Adrenal gland (tissue), 9 donors: ENCODE measurements at regions not wholly inside any gene's neighbourhood (a gene's known extent, or its start where the extent isn't known, plus 50 kb on each side); places are given as distances from the start of the nearest gene placed in this dataset.
"Not testable (repeated sequence)": the region's sequence is repeated elsewhere in the genome, so short reads cannot be mapped to it uniquely, and the experiment has no call there.

Experiments used
- DNase-seq, 7 donors: peaks; one replicate each; pipeline ENCODE4 v3.0.0-alpha.2; 2019 to 2020
- H3K27ac ChIP-seq, 5 donors: fragments of 200-600 bp; sonication (generic) in 4 of 5; 1 replicate in 3 of 5; 2 replicates in 2 of 5; pipeline versions ENCODE4 v1.5.1 to v1.8.0; 2016 to 2020; ENCODE audit warnings: mild to moderate bottlenecking in 1 of 5
- H3K27me3 ChIP-seq: fragments of 200-600 bp; 2 replicates; pipeline ENCODE4 v1.8.0; 2021
- H3K36me3 ChIP-seq, 2 donors: fragments of 200-600 bp; replicated peaks in 1 of 2; 1 replicate in 1 of 2; 2 replicates in 1 of 2; pipeline versions ENCODE4 v1.5.1 to v1.8.0; 2018 to 2022
- H3K4me1 ChIP-seq, 2 donors: fragments of 200-600 bp; replicated peaks in 1 of 2; 1 replicate in 1 of 2; 2 replicates in 1 of 2; pipeline versions ENCODE4 v1.5.1 to v1.8.0; 2018 to 2021
- H3K4me3 ChIP-seq, 4 donors: fragments of 200-600 bp; sonication (generic) in 3 of 4; one replicate each; pipeline ENCODE4 v1.5.1; 2016 to 2018
- H3K9me3 ChIP-seq, 3 donors: fragments of 200-600 bp; sonication (generic) in 1 of 3; replicated peaks in 1 of 3; 1 replicate in 2 of 3; 2 replicates in 1 of 3; pipeline versions ENCODE4 v1.5.1 to v1.8.0; 2016 to 2021
- POLR2A ChIP-seq, 2 donors: fragments of 450-650 bp; IDR thresholded peaks; one replicate each; pipeline ENCODE4 v1.6.1; 2017; ENCODE audit warnings: antibody characterized with exemption in 2 of 2, mild to moderate bottlenecking in 2 of 2, moderate library complexity in 1 of 2
- WGBS, 4 donors: extraction: QIAGEN DNeasy Blood & Tissue Kit in 2 of 4; methylation state at CpG; one replicate each; pipeline versions ENCODE4 v1.1.5 to v1.1.7; 2013 to 2017; 5-methylcytosine and 5-hydroxymethylcytosine counted together
- intact Hi-C, 2 donors: fragments of 100-400 bp; cut with DNase I; formaldehyde crosslinking; loops; one replicate each; pipeline versions ENCODE4 v1.14.1 to v1.15.0; 2022 to 2023
- TF ChIP-seq, protein P1 (sequence below), 6 experiments: fragments of 450-650 bp in 4 of 6; fragments of 200-600 bp in 2 of 6; sonication (generic) in 1 of 6; IDR thresholded peaks; 1 replicate in 5 of 6; 2 replicates in 1 of 6; pipeline versions ENCODE4 v1.5.1 to v1.8.0; 2016 to 2021; ENCODE audit warnings: antibody characterized with exemption in 6 of 6, mild to moderate bottlenecking in 2 of 6, moderate library complexity in 1 of 6
- donor health status: healthy with polysubstance abuse.
- donor health status: Bipolar disorder and iron deficiency.
- donor health status: DM: yes; HTN: yes; CAD: no.
- donor health status: DM: no; HTN: no; CAD: no.
- donor health status: DM: no; HTN: no; CAD: no.

DNA sequence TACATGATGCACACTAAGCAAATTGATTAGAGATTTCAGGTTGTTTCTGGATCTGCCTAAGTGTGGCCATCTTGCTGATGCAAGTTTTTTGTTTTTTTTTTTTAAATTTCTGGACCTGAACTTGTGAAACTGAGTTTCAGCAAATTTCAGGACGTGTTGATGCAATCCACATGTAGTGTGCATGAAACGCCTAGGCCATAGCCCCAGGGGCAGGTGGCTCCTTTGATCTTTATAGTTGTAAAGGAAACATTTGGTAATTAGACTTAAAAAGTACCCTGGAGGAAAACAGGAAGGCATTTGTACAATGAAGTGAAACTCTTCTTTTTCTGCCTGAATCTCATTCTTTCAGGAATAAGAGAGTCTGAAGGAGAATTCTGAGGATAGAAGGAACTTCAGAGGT lies 162.2 kb upstream of the LHX8 start:
- H3K4me1 ChIP-seq, result no peaks in the 10 kb centered on the region
- TF ChIP-seq, protein P1, sequence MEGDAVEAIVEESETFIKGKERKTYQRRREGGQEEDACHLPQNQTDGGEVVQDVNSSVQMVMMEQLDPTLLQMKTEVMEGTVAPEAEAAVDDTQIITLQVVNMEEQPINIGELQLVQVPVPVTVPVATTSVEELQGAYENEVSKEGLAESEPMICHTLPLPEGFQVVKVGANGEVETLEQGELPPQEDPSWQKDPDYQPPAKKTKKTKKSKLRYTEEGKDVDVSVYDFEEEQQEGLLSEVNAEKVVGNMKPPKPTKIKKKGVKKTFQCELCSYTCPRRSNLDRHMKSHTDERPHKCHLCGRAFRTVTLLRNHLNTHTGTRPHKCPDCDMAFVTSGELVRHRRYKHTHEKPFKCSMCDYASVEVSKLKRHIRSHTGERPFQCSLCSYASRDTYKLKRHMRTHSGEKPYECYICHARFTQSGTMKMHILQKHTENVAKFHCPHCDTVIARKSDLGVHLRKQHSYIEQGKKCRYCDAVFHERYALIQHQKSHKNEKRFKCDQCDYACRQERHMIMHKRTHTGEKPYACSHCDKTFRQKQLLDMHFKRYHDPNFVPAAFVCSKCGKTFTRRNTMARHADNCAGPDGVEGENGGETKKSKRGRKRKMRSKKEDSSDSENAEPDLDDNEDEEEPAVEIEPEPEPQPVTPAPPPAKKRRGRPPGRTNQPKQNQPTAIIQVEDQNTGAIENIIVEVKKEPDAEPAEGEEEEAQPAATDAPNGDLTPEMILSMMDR (IDR thresholded peaks at IDR 0.05), result no peak
- no peak for TF ChIP-seq POLR2A (IDR thresholded peaks at IDR 0.05)
- no peak for DNase-seq
- H3K27ac ChIP-seq, result no peak overlapping the region
- H3K27me3 ChIP-seq, result no peaks in the 10 kb centered on the region
- WGBS, 4 donors, result 40 to 45% (median 42%) methylated on average over 2 of the region's 2 CpGs
- H3K9me3 ChIP-seq, result no peaks in the 10 kb centered on the region
- no peaks in the 10 kb centered on the region for H3K36me3 ChIP-seq
- intact Hi-C loops, result no loop called here
- no peak overlapping the region for H3K4me3 ChIP-seq

- no peaks in the 10 kb centered on the region for H3K9me3 ChIP-seq
- TF ChIP-seq, protein P1 (IDR thresholded peaks at IDR 0.05), result no peak
- no peak for TF ChIP-seq POLR2A (IDR thresholded peaks at IDR 0.05)
- intact Hi-C loops, result no loop called here
- no peaks in the 10 kb centered on the region for H3K36me3 ChIP-seq
- no peaks in the 10 kb centered on the region for H3K4me1 ChIP-seq
- no peaks in the 10 kb centered on the region for H3K27me3 ChIP-seq
- DNase-seq, result no peak
- no peak overlapping the region for H3K27ac ChIP-seq
- H3K4me3 ChIP-seq, result no peak overlapping the region
Measured at GRCh38 chr1:74976491-74976890, 157.7 kb upstream of the LHX8 start.

DNA sequence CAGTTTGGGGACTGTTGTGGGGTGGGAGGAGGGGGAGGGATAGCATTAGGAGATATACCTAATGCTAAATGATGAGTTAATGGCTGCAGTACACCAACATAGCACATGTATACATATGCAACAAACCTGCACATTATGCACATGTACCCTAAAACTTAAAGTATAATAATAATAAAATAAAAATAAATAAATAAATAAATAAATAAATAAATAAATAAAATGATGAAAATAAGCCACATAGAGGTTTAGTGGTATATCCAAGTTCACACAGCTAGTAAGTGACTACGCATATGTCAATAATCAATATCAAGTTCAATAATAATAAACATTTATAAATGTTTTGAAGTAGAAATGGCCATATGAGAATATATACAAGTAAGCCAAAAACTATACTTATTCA lies 141.7 kb upstream of the LHX8 start:
- H3K27me3 ChIP-seq, H3K36me3 ChIP-seq, H3K27ac ChIP-seq, intact Hi-C loops, H3K4me3 ChIP-seq, DNase-seq, H3K9me3 ChIP-seq, H3K4me1 ChIP-seq: not testable (repeated sequence)
- 88 to 95% (median 91%) methylated on average over 1 of the region's 1 CpG for WGBS, 4 donors

- H3K27me3 ChIP-seq, result no peaks in the 10 kb centered on the region
- 44 to 60% (median 52%) methylated on average over 1 of the region's 1 CpG for WGBS, 4 donors
Measured at GRCh38 chr1:74995821-74996220, 138.4 kb upstream of the LHX8 start.

DNA sequence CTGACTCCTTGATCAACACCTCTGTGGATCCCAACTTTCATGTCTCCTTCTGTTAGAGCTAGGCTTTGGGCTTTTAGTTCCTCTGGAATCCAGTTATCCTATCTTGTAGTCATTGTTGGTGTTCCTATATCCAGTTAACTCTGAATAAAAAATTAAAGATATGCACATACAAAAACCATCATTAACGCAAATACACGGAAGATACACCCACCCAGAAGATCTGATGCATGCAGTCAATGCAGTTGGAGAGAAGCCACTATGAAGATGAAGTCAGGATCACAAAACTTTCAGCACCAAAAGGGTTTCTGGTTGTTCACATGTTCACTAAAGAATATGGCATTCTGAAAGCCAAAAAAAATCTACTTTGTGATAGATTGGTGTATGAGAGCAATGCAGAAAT lies 123.6 kb upstream of the LHX8 start:
- Histone ChIP-seq H3K36me3 (no peaks in the 10 kb centered on the region), H3K9me3 (no peaks in the 10 kb centered on the region), H3K4me1 (no peaks in the 10 kb centered on the region), H3K4me3 (no peak overlapping the region), H3K27me3 (no peaks in the 10 kb centered on the region), H3K27ac (no peak overlapping the region)
- intact Hi-C loops, result no loop called here
- WGBS, 4 donors, result 67 to 74% (median 69%) methylated on average over 2 of the region's 2 CpGs
- no peak for TF ChIP-seq POLR2A (IDR thresholded peaks at IDR 0.05)
- TF ChIP-seq, protein P1 (IDR thresholded peaks at IDR 0.05), result no peak
- no peak for DNase-seq

More at GRCh38 chr1:74995821-74996220, 138.4 kb upstream of the LHX8 start:
- Histone ChIP-seq H3K9me3 (no peaks in the 10 kb centered on the region), H3K36me3 (no peaks in the 10 kb centered on the region), H3K4me3 (no peak overlapping the region), H3K4me1 (no peaks in the 10 kb centered on the region), H3K27ac (no peak overlapping the region)
- no peak for DNase-seq
- intact Hi-C loops, result no loop called here
- no peak for TF ChIP-seq POLR2A (IDR thresholded peaks at IDR 0.05)
- TF ChIP-seq, protein P1 (IDR thresholded peaks at IDR 0.05), result no peak
